HEK293 (cell line): ENCODE measurements at regions not wholly inside any gene's neighbourhood (a gene's known extent, or its start where the extent isn't known, plus 50 kb on each side); places are given as distances from the start of the nearest gene placed in this dataset.

Source experiments
- ZNF266 ChIP-seq: fragments of 450-650 bp; formaldehyde crosslinking; IDR thresholded peaks from 2 replicates; pipeline ENCODE4 v1.5.1; 2016; ENCODE audit warnings: missing biosample characterization, missing genetic modification characterization, low read depth
- ZNF274 ChIP-seq, 2 experiments: fragments of 200-500 bp in 1 of 2; fragments of 450-650 bp in 1 of 2; sonication (Bioruptor generic) in 1 of 2; formaldehyde crosslinking in 1 of 2; IDR thresholded peaks; 2 replicates each; pipeline versions ENCODE4 v1.5.1 to v1.6.1; 2014 to 2016; ENCODE audit warnings: borderline replicate concordance in 1 of 2, inconsistent platforms in 1 of 2, low read length in 1 of 2, missing biosample characterization in 1 of 2, missing genetic modification characterization in 1 of 2
- ZNF311 ChIP-seq: fragments of 450-650 bp; formaldehyde crosslinking; IDR thresholded peaks from 2 replicates; pipeline ENCODE4 v1.5.1; 2017; ENCODE audit warnings: missing biosample characterization, missing genetic modification characterization, borderline replicate concordance
- ZNF558 ChIP-seq: fragments of 450-650 bp; formaldehyde crosslinking; IDR thresholded peaks from 2 replicates; pipeline ENCODE4 v1.5.1; 2016; ENCODE audit warnings: missing biosample characterization, missing genetic modification characterization
- ZNF843 ChIP-seq: fragments of 450-650 bp; formaldehyde crosslinking; IDR thresholded peaks from 2 replicates; pipeline ENCODE4 v1.5.1; 2016; ENCODE audit warnings: missing biosample characterization, missing genetic modification characterization
- TF ChIP-seq, protein P1 (sequence below): fragments of 450-650 bp; formaldehyde crosslinking; IDR thresholded peaks from 2 replicates; pipeline ENCODE4 v1.5.1; 2016; ENCODE audit warnings: missing biosample characterization, missing genetic modification characterization

DNA sequence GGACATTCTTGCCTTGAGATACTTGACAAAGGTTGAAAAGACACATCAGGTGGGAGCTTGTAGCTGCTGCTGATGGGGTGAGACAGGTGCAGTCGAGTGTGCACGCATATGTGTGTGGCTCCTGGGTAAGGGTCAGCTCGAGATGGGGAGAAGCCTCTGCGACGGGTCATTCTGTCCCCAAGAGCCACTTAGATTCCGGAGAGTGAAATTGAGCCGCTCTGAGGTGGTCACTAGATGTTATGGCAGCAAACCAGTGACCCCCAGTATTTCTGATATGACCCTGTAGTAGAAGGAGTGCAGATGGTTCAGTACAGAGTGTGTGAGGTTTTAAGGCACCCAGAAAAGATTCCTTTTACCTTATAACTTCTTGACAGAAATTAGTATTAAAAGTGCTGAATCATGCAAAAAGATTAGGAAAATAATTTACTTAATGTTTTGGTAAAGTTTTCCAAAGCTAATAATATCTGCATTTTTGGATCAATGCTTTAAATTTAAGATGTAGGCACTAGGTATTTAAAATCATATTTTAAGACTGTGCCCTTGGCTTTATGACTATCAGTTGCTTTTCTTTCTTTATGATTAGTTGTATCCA lies 241.9 kb upstream of the TOPAZ1 start:
- TF ChIP-seq ZNF311 (tag by site-specific recombination) (no peak), ZNF274 (IDR thresholded peaks at IDR 0.05; ENCODE audit: low read length) (no peak), ZNF274 (tag by site-specific recombination; IDR thresholded peaks at IDR 0.05; ENCODE audit: borderline replicate concordance) (no peak), ZNF266 (no peak), ZNF843 (tag by site-specific recombination) (no peak), ZNF558 (tag by site-specific recombination) (no peak)
- TF ChIP-seq, protein P1, sequence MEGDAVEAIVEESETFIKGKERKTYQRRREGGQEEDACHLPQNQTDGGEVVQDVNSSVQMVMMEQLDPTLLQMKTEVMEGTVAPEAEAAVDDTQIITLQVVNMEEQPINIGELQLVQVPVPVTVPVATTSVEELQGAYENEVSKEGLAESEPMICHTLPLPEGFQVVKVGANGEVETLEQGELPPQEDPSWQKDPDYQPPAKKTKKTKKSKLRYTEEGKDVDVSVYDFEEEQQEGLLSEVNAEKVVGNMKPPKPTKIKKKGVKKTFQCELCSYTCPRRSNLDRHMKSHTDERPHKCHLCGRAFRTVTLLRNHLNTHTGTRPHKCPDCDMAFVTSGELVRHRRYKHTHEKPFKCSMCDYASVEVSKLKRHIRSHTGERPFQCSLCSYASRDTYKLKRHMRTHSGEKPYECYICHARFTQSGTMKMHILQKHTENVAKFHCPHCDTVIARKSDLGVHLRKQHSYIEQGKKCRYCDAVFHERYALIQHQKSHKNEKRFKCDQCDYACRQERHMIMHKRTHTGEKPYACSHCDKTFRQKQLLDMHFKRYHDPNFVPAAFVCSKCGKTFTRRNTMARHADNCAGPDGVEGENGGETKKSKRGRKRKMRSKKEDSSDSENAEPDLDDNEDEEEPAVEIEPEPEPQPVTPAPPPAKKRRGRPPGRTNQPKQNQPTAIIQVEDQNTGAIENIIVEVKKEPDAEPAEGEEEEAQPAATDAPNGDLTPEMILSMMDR (tag by site-specific recombination): no peak
